Right cardiac atrium (tissue), 5 donors: ENCODE measurements at regions not wholly inside any gene's neighbourhood (a gene's known extent, or its start where the extent isn't known, plus 50 kb on each side); places are given as distances from the start of the nearest gene placed in this dataset.
A peak's percentile ranks its signal among the peaks of the same experiment; 100 is the strongest.

Experiments
- ATAC-seq, 2 donors: fragments of 200-7000 bp; cut with Tn5 transposase; one replicate each; pipeline versions ENCODE4 v1.8.0 to v1.9.1; 2020; ENCODE audit warnings: moderate library complexity in 2 of 2, mild to moderate bottlenecking in 1 of 2
- DNase-seq, 3 donors: peaks; one replicate each; pipeline ENCODE4 v3.0.0-alpha.2; 2020
- H3K27ac ChIP-seq: one replicate; pipeline ENCODE4 v1.5.1; 2013; ENCODE audit warnings: mild to moderate bottlenecking, low read length, control low read depth, moderate library complexity
- H3K27me3 ChIP-seq: one replicate; pipeline ENCODE4 v1.6.1; 2013; ENCODE audit not compliant: control insufficient read depth, insufficient read depth
- H3K4me1 ChIP-seq: one replicate; pipeline ENCODE4 v1.6.1; 2013; ENCODE audit warnings: low read length; ENCODE audit not compliant: control insufficient read depth, insufficient read depth
- H3K4me3 ChIP-seq: one replicate; pipeline ENCODE4 v1.5.1; 2013; ENCODE audit warnings: low read length, control low read depth
- H3K9me3 ChIP-seq: one replicate; pipeline ENCODE4 v1.6.1; 2013; ENCODE audit warnings: low read length; ENCODE audit not compliant: control insufficient read depth
- WGBS: extraction: QIAGEN DNeasy Blood & Tissue Kit; methylation state at CpG from one replicate; pipeline ENCODE4 v1.1.7; 2013; 5-methylcytosine and 5-hydroxymethylcytosine counted together
- intact Hi-C, 4 donors: fragments of 100-400 bp; cut with DNase I; formaldehyde crosslinking; loops; one replicate each; pipeline versions ENCODE4 v1.11.0 to v1.14.0; 2022 to 2023
- donor health status: healthy with polysubstance abuse.
- donor health status: DM: no; HTN: yes; CAD: no.
- donor health status: DM: no; HTN: no; CAD: no.
- donor health status: DM: no; HTN: yes; CAD: no; lungs with severe emphysema.
- donor health status: DM: yes; HTN: yes; CAD: no.

- Histone ChIP-seq H3K4me1 (no peaks in the 10 kb centered on the region), H3K9me3 (no peaks in the 10 kb centered on the region), H3K27ac (no peak overlapping the region), H3K4me3 (no peak overlapping the region), H3K27me3 (no peaks in the 10 kb centered on the region)
- peak in 2 of 3 donors; percentile 25 to 61 for DNase-seq
- peak in 1 of 2 donors; percentile 26 for ATAC-seq
- 78% methylated on average over 8 of the region's 8 CpGs for WGBS
- intact Hi-C loops = no loop called here
Observed at GRCh38 chr11:34754171-34754823, 133.4 kb downstream of the EHF start.

- Histone ChIP-seq H3K9me3 (no peaks in the 10 kb centered on the region), H3K4me1 (peaks cover 2% of the 10 kb centered on the region), H3K27ac (no peak overlapping the region), H3K27me3 (no peaks in the 10 kb centered on the region), H3K4me3 (no peak overlapping the region)
- WGBS = 62% methylated on average over 1 of the region's 1 CpG
- intact Hi-C loops = no loop called here
- DNase-seq = no peak
- peak in 1 of 2 donors; percentile 59 for ATAC-seq
Observed at GRCh38 chr11:34750692-34751405, 130.0 kb downstream of the EHF start.

GRCh38 chr11:34749666-34750659 is 129.1 kb downstream of the EHF start:
- ATAC-seq = peak; percentile 85 to 87
- intact Hi-C loops = no loop called here
- WGBS = 46% methylated on average over 8 of the region's 8 CpGs

GRCh38 chr11:34748036-34748435 is 127.1 kb downstream of the EHF start:
- 66% methylated on average over 3 of the region's 3 CpGs for WGBS
- intact Hi-C loops = no loop called here
- Histone ChIP-seq H3K27ac (no peak overlapping the region), H3K9me3 (no peaks in the 10 kb centered on the region), H3K4me1 (peaks cover 2% of the 10 kb centered on the region), H3K27me3 (no peaks in the 10 kb centered on the region), H3K4me3 (no peak overlapping the region)
- DNase-seq (no peak), ATAC-seq (no peak)

More at GRCh38 chr11:34749666-34750659, 129.1 kb downstream of the EHF start:
- Histone ChIP-seq H3K27ac (peak overlapping the region; percentile 14), H3K9me3 (no peaks in the 10 kb centered on the region), H3K4me3 (no peak overlapping the region), H3K27me3 (no peaks in the 10 kb centered on the region), H3K4me1 (peaks cover 2% of the 10 kb centered on the region)
- DNase-seq = peak; percentile 75 to 93 (median 77)

GRCh38 chr11:34747251-34747650 is 126.4 kb downstream of the EHF start:
- Histone ChIP-seq H3K27ac (no peak overlapping the region), H3K4me3 (no peak overlapping the region), H3K27me3 (no peaks in the 10 kb centered on the region), H3K9me3 (no peaks in the 10 kb centered on the region), H3K4me1 (peaks cover 2% of the 10 kb centered on the region)
- no peak for DNase-seq
- intact Hi-C loops = no loop called here
- 45% methylated on average over 3 of the region's 3 CpGs for WGBS
- ATAC-seq = no peak

GRCh38 chr11:34745195-34745594 is 124.3 kb downstream of the EHF start:
- Histone ChIP-seq H3K27me3 (no peaks in the 10 kb centered on the region), H3K27ac (no peak overlapping the region), H3K4me3 (no peak overlapping the region), H3K9me3 (no peaks in the 10 kb centered on the region), H3K4me1 (peaks cover 2% of the 10 kb centered on the region)
- intact Hi-C loops = no loop called here
- DNase-seq (peak in 1 of 3 donors; percentile 48), ATAC-seq (peak in 1 of 2 donors; percentile 42)
- 26% methylated on average over 3 of the region's 3 CpGs for WGBS

GRCh38 chr11:34744511-34744910 is 123.6 kb downstream of the EHF start:
- Histone ChIP-seq H3K4me1 (peaks cover 2% of the 10 kb centered on the region), H3K27ac (no peak overlapping the region), H3K27me3 (no peaks in the 10 kb centered on the region), H3K4me3 (no peak overlapping the region), H3K9me3 (no peaks in the 10 kb centered on the region)
- intact Hi-C loops = no loop called here
- ATAC-seq (no peak), DNase-seq (no peak)
- WGBS = 83% methylated on average over 3 of the region's 3 CpGs

GRCh38 chr11:34738237-34738636 is 117.3 kb downstream of the EHF start:
- H3K4me1 ChIP-seq = no peaks in the 10 kb centered on the region
- intact Hi-C loops = no loop called here

GRCh38 chr11:34732831-34733230 is 111.9 kb downstream of the EHF start:
- H3K9me3 ChIP-seq = no peaks in the 10 kb centered on the region
- ATAC-seq (no peak), DNase-seq (no peak)
- H3K4me3 ChIP-seq = no peak overlapping the region
- intact Hi-C loops = no loop called here
- H3K27me3 ChIP-seq = no peaks in the 10 kb centered on the region
- H3K4me1 ChIP-seq = no peaks in the 10 kb centered on the region
- no peak overlapping the region for H3K27ac ChIP-seq
- 56% methylated on average over 1 of the region's 1 CpG for WGBS

More at GRCh38 chr11:34738237-34738636, 117.3 kb downstream of the EHF start:
- DNase-seq (no peak), ATAC-seq (no peak)
- Histone ChIP-seq H3K27ac (no peak overlapping the region), H3K27me3 (no peaks in the 10 kb centered on the region), H3K9me3 (no peaks in the 10 kb centered on the region), H3K4me3 (no peak overlapping the region)
- WGBS = 80% methylated on average over 5 of the region's 5 CpGs

- H3K27me3 ChIP-seq = no peaks in the 10 kb centered on the region
- no peaks in the 10 kb centered on the region for H3K4me1 ChIP-seq
- no peaks in the 10 kb centered on the region for H3K9me3 ChIP-seq
- no peak overlapping the region for H3K27ac ChIP-seq
- intact Hi-C loops = no loop called here
- 91% methylated on average over 3 of the region's 3 CpGs for WGBS
- ATAC-seq = no peak
- H3K4me3 ChIP-seq = no peak overlapping the region
- no peak for DNase-seq
Observed at GRCh38 chr11:34731603-34732002, 110.7 kb downstream of the EHF start.
